ENCODE measurements at regions not wholly inside any gene's neighbourhood (a gene's known extent, or its start where the extent isn't known, plus 50 kb on each side); places are given as distances from the start of the nearest gene placed in this dataset.
A peak's percentile ranks its signal among the peaks of the same experiment; 100 is the strongest.

GRCh38 chr4:186458050-186458449 lies 97.3 kb downstream of the MTNR1A start:
- H3K9ac ChIP-seq (ENCODE audit: low read length): no peak overlapping the region
- no peaks in the 10 kb centered on the region; a peak in 1 of 4 replicates for H3K9me3 ChIP-seq (ENCODE audit: control insufficient read depth in 1 of 2, insufficient read depth in 1 of 2, low read depth in 1 of 2, low read length in 2 of 2)
- ChIA-PET CTCF (no interaction called here), POLR2A (no interaction called here), RAD21 (ENCODE audit: low non-redundant PET in 1 of 2, low total read pairs in 2 of 2, uncharacterized antibody in 2 of 2, unreplicated experiment in 2 of 2) (no interaction called here)
- no peaks in the 10 kb centered on the region for H3K79me2 ChIP-seq (ENCODE audit: insufficient read depth, low read length)
- H3K4me3 ChIP-seq (replicated peaks in 1 of 2; ENCODE audit: low read depth in 1 of 2, low read length in 2 of 2): no peak overlapping the region
- H3K27me3 ChIP-seq (ENCODE audit: insufficient read depth, low read length): no peaks in the 10 kb centered on the region
- H3K4me1 ChIP-seq (ENCODE audit: control insufficient read depth in 1 of 2, insufficient read depth in 2 of 2, low read length in 2 of 2): no peaks in the 10 kb centered on the region
- no peak overlapping the region for H3K4me2 ChIP-seq (ENCODE audit: low read length)
- no peaks in the 10 kb centered on the region; the same call in 1 of the 2 replicates for H4K20me1 ChIP-seq (ENCODE audit: insufficient read depth)
- no peak overlapping the region for H2AFZ ChIP-seq (ENCODE audit: low read depth, low read length, poor library complexity, severe bottlenecking)
- TF ChIP-seq REST (IDR thresholded peaks at IDR 0.05; ENCODE audit: low read depth) (no peak), ELF1 (IDR thresholded peaks at IDR 0.05; ENCODE audit: borderline replicate concordance, low read depth) (no peak), SP1 (IDR thresholded peaks at IDR 0.05; ENCODE audit: low read depth) (no peak), ZFX (IDR thresholded peaks at IDR 0.05) (no peak), YY1 (IDR thresholded peaks at IDR 0.05; ENCODE audit: extremely low read depth, insufficient replicate concordance, low read depth, low read length) (no peak)
- DNase-seq (ENCODE audit: low read depth, low spot score) (no peak), ATAC-seq (no peak)
- no peaks in the 10 kb centered on the region for H3K9me2 ChIP-seq (ENCODE audit: insufficient read depth)
- no peaks in the 10 kb centered on the region for H3K36me3 ChIP-seq (ENCODE audit: control insufficient read depth in 1 of 2, insufficient read depth in 2 of 2, low read length in 2 of 2)
- intact Hi-C loops (cut with micrococcal nuclease): no loop called here
- H3K27ac ChIP-seq (ENCODE audit: low read depth, low read length): no peak overlapping the region
- no TSS peak for BruUV-seq (replicated peaks)

- no TSS peak for BruUV-seq (replicated peaks)
- peaks cover 13 to 14% of the 10 kb centered on the region in 2 experiments; a peak in 2 of 4 replicates for H3K9me3 ChIP-seq (ENCODE audit: control insufficient read depth in 1 of 2, insufficient read depth in 1 of 2, low read depth in 1 of 2, low read length in 2 of 2)
- intact Hi-C loops (cut with micrococcal nuclease): no loop called here
- no peak overlapping the region for H2AFZ ChIP-seq (ENCODE audit: low read depth, low read length, poor library complexity, severe bottlenecking)
- H3K9me2 ChIP-seq (ENCODE audit: insufficient read depth): no peaks in the 10 kb centered on the region
- DNase-seq (ENCODE audit: low read depth, low spot score): no peak
- H3K27ac ChIP-seq (ENCODE audit: low read depth, low read length): no peak overlapping the region
- no peak for ATAC-seq
- ChIA-PET CTCF (no interaction called here), RAD21 (ENCODE audit: low non-redundant PET in 1 of 2, low total read pairs in 2 of 2, uncharacterized antibody in 2 of 2, unreplicated experiment in 2 of 2) (no interaction called here), POLR2A (no interaction called here)
- no peaks in the 10 kb centered on the region; the same call in 1 of the 2 replicates for H4K20me1 ChIP-seq (ENCODE audit: insufficient read depth)
- no peaks in the 10 kb centered on the region for H3K4me1 ChIP-seq (ENCODE audit: control insufficient read depth in 1 of 2, insufficient read depth in 2 of 2, low read length in 2 of 2)
- H3K4me3 ChIP-seq (replicated peaks in 1 of 2; ENCODE audit: low read depth in 1 of 2, low read length in 2 of 2): no peak overlapping the region
- no peaks in the 10 kb centered on the region for H3K36me3 ChIP-seq (ENCODE audit: control insufficient read depth in 1 of 2, insufficient read depth in 2 of 2, low read length in 2 of 2)
- H3K9ac ChIP-seq (ENCODE audit: low read length): no peak overlapping the region
- no peaks in the 10 kb centered on the region for H3K79me2 ChIP-seq (ENCODE audit: insufficient read depth, low read length)
- TF ChIP-seq POLR2AphosphoS5 (IDR thresholded peaks at IDR 0.05; ENCODE audit: low read depth, low read length): no peak
- no peak for TF ChIP-seq YY1 (IDR thresholded peaks at IDR 0.05; ENCODE audit: extremely low read depth, insufficient replicate concordance, low read depth, low read length)
- TF ChIP-seq ZFX (IDR thresholded peaks at IDR 0.05): no peak
- peak; percentile 87 for TF ChIP-seq CBX3 (IDR thresholded peaks at IDR 0.05; ENCODE audit: low read depth)
- no peak for TF ChIP-seq RAD21 (IDR thresholded peaks at IDR 0.05; ENCODE audit: low read depth)
- H3K4me2 ChIP-seq (ENCODE audit: low read length): no peak overlapping the region
- H3K27me3 ChIP-seq (ENCODE audit: insufficient read depth, low read length): no peaks in the 10 kb centered on the region
Measured at GRCh38 chr4:186451982-186452381, 103.4 kb downstream of the MTNR1A start.

All from HCT116 (cell line).